GM11168 (cell line): ENCODE measurements at regions not wholly inside any gene's neighbourhood (a gene's known extent, or its start where the extent isn't known, plus 50 kb on each side); places are given as distances from the start of the nearest gene placed in this dataset.

Experiments
- in situ Hi-C: fragments of 300-500 bp; cut with MboI; formaldehyde crosslinking; loops from one replicate; pipeline ENCODE4 v1.12.0; 2022; ENCODE audit warnings: low sequenced_read_pairs; ENCODE audit not compliant: unreplicated experiment

DNA sequence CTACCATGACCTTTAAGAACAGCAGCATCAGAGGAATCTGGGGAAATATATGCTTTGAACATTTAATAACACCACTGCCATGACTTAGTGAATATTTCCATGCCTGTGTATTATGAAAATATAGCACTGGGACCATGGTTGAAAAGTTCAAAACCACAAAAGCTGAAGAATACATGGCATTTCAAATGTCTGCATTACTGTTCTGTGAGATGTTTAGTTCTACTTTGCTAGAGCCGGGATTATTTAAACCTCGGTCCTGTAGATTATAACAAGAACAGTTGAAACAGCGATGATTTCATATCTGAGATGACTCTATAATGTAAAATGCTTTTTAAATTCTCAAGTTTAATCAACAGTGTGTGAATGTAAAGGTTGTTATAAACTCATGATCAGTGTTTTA is 126.7 kb upstream of the AGA start:
- in situ Hi-C loops = no loop called here

GRCh38 chr4:177569434-177569833 is 127.2 kb upstream of the AGA start:
- in situ Hi-C loops = no loop called here

GRCh38 chr4:177573507-177573906 is 131.3 kb upstream of the AGA start:
- in situ Hi-C loops = no loop called here

DNA sequence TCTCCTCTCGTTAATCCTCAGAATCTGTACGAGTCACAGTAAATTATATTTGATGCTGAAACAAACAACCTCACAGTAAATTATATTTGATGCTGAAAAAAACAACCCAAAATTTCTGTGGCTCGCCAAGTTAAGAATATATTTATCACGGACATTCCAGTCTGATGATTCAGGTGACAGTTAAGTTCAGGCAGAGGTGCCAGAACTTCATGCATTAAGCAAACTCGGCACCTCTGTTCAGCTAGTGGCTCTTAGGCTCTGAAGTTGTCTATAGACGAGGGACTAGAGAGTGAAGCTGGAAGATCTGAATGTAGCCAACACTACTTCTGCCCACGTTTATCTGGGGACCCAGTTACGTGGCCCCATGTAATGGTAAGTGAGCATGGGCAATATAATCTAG is 132.2 kb upstream of the AGA start:
- in situ Hi-C loops = no loop called here

DNA sequence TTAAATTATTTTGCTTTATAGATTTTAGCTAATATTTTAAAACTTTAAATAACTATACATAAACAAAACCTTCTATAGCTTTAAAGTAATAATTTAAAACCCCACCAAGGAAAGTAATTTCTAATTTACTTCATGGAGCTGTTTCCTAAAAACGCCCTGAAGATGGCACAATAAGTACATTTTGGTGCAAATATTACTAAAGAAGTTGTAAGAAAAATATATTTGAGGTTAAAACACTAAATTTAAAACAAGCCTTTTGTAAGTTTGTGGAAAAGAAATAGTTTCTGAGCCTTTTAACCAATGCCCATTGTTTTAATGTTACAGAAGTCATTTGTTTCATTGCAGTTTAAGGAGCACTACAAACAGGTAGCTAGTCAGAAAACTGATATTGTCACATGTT is 137.4 kb upstream of the AGA start:
- in situ Hi-C loops = no loop called here

GRCh38 chr4:177582992-177583391 is 140.8 kb upstream of the AGA start:
- in situ Hi-C loops = no loop called here

DNA sequence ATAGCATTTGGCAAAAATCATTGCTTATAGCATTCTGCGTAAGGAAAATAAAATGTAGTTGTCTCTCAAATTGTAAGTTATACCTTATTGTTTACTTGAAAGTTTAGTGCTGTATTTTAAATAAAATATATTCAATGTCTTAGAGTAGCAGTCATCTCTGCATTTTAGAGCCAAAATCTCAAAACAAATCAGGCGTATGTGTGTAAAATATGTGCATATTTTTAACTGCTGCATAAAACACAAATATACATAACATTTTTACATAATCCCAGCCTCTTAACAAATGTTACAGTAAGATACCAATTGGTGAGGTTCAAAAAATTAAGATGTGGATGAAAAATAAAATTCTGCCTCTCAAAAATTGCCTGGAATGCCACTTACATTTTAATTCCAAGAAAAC is 145.8 kb upstream of the AGA start:
- in situ Hi-C loops = no loop called here

GRCh38 chr4:177595386-177595785 is 153.1 kb upstream of the AGA start:
- in situ Hi-C loops = no loop called here

- in situ Hi-C loops = no loop called here
These were observed 153.8 kb upstream of the AGA start for GRCh38 chr4:177596035-177596434.

GRCh38 chr4:177596991-177597390 is 154.8 kb upstream of the AGA start:
- in situ Hi-C loops = no loop called here

DNA sequence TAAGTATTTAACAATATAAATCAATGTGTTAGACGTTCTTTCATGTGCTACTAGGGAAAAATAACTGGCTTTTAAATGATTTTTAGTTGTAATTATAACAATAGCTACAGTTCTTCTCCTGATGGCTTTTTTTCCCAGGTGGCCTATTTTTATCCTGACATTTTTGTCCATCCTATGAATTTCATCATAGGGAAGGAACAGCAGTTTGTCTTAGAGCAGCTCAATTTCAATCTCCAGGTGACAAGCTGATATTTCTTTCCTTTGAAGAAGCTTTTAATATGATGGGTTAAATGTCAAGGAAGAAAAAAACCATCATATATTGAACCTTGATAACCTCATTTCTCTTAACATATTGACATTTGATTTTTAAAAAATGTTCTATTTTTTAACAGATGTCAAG is 163.0 kb upstream of the AGA start:
- in situ Hi-C loops = no loop called here

DNA sequence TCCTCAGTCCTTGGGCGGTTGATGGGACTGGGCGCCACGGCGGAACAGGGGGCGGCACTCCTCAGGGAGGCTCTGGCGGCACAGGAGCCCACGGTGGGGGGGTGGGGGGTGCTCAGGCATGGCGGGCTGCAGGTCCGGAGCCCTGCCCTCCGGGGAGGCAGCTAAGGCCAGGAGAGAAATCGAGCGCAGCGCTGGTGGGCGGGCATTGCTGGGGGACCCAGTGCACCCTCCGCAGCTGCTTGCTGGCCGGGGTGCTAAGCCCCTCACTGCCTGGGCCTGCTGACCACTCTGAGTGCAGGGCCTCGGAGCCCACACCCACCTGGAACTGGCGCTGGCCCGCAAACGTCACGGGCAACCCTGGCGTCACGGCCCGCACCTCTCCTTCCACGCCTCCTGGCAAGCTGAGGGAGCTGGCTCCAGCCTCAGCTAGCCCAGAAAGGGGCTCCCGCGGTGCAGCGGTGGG is 164.9 kb upstream of the AGA start:
- in situ Hi-C loops = no loop called here

DNA sequence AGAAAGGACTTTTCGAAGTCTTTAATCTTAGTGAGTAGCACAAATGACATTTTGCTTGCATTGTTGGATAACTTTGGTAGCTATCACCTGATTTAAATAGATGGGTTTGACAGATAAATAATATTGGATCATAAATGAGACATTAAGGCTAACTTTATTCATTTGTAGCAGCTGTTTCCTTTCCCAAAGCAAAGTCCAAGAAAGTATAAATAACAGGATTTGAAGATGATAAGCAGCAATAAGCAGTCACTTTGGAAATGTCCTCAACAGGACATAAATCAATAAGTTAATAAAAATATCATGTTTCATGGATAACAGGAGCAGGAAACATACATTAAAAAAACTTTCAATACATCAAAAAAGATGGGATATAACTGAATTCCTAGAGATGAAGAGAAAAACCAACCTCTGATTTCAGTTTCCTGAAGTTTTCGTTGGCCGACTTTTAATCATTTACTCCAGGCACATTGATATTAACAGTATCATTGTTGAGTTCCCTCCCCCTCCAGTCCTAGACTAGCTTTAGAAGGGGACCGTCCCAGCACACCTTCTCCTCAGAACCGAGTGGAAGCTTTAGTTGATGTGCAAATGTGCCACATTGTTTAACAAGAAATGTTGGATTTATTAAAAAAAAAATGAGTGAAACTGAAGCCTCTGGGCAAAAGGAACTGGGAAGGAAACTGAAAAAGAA is 169.9 kb upstream of the AGA start:
- in situ Hi-C loops = no loop called here

GRCh38 chr4:177612684-177613083 is 170.4 kb upstream of the AGA start:
- in situ Hi-C loops = no loop called here

DNA sequence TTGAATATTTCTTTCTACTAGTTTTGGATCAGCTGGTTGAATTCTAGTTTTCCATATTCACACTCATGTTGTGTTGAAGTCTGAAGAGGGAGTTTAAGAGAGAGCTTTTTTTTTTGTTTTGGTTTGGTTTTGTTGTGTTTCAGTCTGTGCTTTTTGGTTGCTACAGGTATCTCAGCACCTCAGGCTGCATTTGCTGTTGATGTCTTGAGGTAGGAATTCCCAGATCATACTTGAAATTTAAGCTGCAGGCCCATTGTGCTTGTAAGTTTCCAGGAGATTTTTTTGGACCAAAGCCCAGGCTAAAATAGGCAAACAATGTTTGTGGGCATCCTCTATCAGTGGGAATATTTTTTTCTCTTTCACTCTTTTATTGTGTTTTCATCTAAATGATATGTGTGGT is 190.2 kb upstream of the AGA start:
- in situ Hi-C loops = no loop called here

GRCh38 chr4:177638871-177639270 is 196.6 kb upstream of the AGA start:
- in situ Hi-C loops = no loop called here

DNA sequence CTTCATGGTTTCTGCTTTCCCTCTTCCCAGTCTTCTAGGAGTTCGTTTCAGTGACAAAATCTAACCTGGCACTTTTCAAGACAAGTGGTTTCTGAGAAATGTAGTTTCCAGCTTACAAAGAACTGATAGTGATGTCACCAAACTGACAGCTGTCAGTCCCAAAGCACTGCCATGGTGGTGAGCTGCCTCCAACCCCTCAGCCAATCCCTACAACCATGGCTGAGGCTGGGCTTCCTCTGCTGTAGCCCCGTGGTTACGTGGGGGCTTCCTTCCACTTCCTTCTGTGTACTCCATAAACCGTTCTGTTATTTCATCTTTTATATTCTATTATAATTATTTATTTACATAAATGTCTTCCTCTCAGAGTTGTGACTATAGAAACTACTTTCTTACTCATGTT is 198.6 kb upstream of the AGA start:
- in situ Hi-C loops = no loop called here

DNA sequence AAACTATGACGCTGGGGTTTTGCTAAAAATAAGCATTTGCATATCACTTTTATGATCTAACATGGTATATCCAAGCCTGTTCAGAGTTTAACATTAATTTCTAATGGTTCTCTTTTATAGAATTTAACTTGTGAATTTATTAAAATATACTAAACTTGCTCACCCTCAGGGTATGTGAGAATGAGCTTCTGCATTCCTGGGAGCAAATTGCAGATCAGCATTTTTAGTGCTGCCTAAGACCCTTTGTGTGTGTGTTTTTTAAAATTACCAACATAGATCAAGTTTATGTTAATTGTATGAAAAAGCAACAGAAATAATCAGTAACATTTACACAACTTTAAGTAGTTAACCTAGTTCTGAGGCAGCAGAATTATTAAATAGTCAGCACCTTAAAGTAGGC is 218.0 kb upstream of the AGA start:
- in situ Hi-C loops = no loop called here

- in situ Hi-C loops = no loop called here
These were observed 225.4 kb upstream of the AGA start for GRCh38 chr4:177667687-177668086.

DNA sequence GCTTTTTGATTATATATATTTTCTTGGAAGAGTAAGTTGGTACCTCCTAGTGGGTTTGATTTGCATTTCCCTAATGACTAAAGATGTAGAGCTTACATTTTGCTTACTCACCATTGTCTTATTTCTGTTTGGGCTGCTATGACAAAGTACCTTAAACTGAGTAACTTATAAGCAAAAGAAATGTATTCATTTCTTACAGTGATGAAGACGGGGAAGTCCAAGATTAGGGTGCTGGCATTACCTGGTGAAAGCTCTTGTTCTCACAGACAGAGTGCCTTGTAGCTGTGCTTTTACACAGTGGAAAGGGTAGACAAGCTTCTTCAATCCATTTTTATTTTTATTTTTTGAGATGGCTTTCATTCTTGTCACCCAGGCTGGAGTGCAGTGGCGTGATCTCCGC is 229.2 kb upstream of the AGA start:
- in situ Hi-C loops = no loop called here

- in situ Hi-C loops = no loop called here
These were observed 229.6 kb upstream of the AGA start for GRCh38 chr4:177671845-177672244.

DNA sequence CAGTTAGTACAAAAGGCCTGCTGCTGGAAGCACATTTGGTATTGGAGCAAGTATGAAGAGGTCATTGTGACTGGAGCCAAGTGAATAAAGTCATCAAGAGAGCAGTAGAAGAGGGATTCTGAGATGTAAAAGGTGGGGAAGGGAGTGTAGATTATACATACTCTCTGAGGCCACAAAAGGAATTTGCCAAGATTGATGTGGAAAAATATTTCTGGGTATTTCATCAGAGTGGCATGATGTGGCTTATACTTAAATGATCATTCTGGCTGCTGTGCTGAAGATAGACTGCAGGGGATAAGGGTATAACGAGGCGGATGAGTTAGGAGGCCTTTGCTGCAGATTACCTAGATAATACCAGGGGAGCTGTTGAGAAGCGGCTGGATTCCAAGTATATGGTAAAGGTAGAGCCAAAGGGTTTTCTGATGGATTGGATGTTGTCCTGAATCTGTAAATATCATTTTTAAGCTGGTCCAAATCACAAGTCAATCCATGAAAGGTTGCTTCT is 231.8 kb upstream of the AGA start:
- in situ Hi-C loops = no loop called here
